HG02571 (cell line): ENCODE measurements at regions not wholly inside any gene's neighbourhood (a gene's known extent, or its start where the extent isn't known, plus 50 kb on each side); places are given as distances from the start of the nearest gene placed in this dataset.
A peak's percentile ranks its signal among the peaks of the same experiment; 100 is the strongest.
"Not testable (repeated sequence)": the region's sequence is repeated elsewhere in the genome, so short reads cannot be mapped to it uniquely, and the experiment has no call there.

Experiments used
- ATAC-seq: cut with Tn5 transposase; IDR thresholded peaks from one replicate; pipeline ENCODE4 v1.9.1; 2021; ENCODE audit warnings: mild to moderate bottlenecking, moderate library complexity; ENCODE audit not compliant: unreplicated experiment

DNA sequence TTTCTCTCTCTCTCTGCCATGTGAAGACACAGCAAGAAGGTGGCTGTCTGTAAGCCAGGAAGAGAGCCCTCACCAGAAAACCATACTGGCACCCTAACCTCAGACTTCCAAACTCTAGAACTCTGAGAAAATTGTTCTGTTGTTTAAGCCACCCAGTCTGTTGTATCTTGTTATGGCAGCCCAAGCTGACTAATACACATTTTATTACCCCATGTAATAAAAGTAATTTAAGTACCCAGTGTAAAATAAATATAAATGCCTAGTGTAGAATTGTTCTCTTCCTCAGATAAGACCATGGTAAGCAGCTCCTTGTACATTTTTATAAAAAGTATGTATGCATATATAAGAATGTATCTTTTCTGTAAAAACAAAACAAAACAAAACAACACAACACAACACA, 119.7 kb downstream of the DTL start:
- no peak for ATAC-seq

GRCh38 chr1:212157252-212157651, 121.7 kb downstream of the DTL start:
- no peak for ATAC-seq

GRCh38 chr1:212158912-212159796, 123.6 kb downstream of the DTL start:
- peak; percentile 66 for ATAC-seq

DNA sequence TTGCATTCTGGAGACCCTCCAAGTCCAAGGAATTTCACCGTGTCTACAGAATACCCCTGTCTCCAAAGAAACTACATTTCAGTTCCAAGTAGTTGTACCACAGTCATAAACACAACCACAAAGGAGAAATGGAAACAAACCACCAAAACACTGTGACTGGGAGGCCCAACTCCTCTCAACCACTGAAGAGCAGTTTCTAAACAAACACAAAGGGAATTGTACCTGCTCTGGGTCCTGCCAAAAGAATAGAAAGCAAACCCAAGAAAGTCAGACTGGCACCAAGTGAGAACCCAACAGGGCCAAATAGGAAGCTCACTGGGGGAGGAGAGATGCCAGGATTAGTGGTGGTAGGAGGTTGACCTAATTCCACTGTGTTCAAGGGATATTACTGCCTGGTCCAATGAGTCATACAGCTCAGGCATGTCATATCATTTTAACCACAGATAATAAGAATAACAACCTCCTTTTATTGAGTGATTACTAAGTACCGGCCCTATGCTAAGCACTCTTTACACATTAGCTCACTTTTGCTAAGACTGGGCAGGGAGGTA, 123.9 kb upstream of the PPP2R5A start:
- no peak for ATAC-seq

GRCh38 chr1:212162635-212163034, 122.6 kb upstream of the PPP2R5A start:
- peak; percentile 43 for ATAC-seq

GRCh38 chr1:212164095-212164872, 120.9 kb upstream of the PPP2R5A start:
- ATAC-seq: no peak

DNA sequence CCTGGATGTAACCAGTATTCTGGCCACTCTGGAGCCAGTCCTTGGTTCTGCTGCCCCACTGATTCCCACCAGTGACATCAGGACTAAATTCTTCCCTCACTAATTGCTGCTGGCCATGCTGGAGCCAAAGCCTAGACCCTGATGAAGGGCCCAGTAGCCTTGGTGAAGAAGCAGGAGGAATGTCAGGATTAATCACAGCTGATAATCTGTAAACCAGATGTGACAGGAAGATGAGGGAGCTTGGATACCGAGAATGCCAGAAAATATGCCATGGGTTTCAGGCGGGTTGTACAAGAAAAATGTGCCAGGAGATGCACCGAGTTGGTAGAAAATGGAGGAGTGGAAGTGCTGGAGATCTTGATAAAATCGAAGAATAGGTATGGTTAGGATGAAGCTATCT, 119.0 kb upstream of the PPP2R5A start:
- ATAC-seq: no peak

DNA sequence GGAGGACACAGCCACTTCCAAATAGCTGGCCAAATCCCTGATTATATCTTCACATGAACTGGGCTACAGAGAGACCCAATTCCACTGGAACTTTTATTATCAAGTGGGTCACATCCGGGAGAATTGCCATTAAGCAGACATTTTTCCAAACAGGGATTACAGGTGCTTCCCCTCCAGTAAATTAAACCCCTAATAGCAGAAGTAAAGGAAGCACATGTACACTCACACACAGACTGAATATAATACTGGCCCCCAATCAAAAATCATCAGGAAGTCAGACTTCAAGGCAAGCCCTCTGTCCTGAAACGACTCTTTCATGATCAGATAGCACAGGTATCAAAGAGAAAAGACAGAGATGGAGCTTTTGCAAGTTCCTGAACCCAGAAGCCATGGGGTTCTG, 118.6 kb upstream of the PPP2R5A start:
- no peak for ATAC-seq

GRCh38 chr1:212167098-212167497, 118.1 kb upstream of the PPP2R5A start:
- no peak for ATAC-seq

DNA sequence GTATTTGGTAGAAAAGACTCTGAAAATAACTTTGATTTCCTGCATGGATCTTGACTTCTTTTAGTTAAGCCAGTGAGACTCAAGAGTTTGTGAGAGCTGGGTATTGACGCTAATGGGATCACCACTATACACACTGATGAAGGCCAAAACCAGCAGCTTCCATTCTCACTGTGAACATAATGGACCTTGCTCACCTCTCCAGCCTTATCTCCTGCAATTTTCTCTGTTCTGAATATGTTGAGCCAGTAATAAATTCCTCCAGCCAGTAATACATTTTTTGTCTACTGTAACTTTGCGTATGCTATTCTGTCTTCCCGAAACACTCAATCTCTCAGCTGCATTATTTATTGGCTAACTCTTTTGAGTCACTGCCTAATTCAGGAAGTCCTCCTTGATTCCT, 111.6 kb upstream of the PPP2R5A start:
- ATAC-seq: no peak

GRCh38 chr1:212174295-212174694, 110.9 kb upstream of the PPP2R5A start:
- not testable (repeated sequence) for ATAC-seq

DNA sequence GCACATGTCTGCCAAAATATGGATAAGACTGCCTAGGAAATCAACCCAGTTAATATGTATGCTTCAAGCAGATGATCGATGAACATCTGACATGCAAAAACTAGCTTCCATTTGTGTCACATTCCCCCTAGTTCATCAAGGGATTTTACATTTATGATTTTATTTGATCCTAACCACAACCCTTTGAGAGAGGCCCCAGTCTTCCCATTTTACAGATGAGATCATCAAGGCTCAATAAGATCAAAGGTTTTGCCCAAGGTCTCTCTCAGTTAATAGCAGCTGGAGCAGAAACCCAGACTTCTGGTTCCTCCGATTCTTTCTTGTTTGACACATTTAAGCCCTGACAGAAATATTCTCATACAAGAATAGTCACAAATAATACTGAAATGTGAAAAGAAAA, 107.7 kb upstream of the PPP2R5A start:
- ATAC-seq: no peak

DNA sequence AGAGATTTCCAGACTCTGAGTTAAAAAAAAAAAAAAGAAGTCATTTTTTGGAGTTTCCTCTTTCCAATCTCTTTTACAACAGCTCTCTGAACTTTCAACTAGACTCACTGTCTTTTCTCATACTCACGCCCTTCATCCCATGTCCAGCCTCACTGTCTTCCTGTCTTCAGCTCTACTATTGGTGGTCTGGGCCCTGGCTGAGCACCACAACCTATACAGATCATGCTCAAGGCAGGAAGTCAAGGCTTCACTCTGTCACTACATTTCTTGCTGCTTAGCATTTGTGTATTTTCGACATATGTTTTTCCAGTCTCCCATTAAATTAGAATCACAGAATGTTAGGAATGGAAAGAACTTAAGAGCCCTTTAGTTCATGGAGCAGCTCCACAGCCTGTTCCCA, 106.4 kb upstream of the PPP2R5A start:
- ATAC-seq: no peak

GRCh38 chr1:212179394-212180076, 105.7 kb upstream of the PPP2R5A start:
- no peak for ATAC-seq

DNA sequence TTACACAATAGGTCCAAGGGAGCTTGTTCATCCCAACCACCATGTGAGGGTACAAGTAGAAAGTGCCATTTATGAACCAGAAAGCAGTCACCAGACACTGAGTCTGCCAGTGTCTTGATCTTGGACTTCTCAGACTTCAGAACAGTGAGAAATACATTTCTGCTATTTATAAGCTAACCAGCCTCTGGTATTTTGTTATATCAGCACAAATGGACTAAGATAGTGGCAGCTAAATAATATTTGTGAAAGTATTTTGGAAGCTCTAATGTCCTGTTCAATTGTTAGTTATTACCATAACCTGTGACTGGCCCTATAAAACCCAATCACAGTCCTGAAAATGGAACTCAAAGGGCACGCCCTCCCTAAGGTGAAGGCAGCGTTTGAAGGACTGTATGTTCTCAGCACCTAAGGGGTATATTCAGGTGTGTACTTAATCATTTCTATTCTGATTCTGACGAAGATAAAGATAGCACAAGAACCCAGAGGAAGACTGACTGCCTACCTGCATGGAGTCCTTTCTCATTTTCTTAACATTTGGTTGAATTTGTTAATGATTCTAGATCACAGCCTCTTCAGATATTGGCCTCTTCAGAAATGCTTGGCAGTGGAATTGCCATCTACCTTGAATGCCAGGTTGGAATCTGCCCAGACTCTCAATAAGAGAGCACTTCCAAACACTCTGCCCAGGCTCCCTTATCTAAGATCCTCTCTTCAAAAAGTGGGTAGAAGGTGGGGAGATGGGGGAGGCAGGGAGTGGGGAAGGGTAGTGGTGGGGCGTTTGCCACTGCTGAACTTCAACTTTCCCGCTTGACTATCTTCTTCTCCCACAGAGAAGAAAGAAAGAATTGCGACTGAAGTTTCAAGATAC, 104.0 kb upstream of the PPP2R5A start:
- ATAC-seq: no peak

DNA sequence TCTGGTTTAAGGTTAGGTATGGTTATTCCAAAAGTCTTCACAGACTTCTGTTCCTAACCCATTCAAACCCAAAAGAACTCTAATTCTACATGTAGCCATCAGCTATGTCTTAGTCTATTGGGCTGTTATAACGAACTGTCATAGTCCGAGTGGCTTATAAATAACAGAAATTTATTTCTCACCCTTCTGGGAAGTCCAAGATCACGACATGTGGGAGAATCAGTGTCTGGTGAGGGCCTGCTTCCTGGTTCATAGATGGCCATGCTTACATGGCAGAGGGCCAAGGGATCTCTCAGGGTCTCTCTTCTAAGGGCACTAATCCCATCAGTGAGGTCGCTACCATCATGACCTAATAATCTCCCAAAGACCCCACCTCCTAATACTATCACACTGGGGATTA, 103.0 kb upstream of the PPP2R5A start:
- no peak for ATAC-seq

DNA sequence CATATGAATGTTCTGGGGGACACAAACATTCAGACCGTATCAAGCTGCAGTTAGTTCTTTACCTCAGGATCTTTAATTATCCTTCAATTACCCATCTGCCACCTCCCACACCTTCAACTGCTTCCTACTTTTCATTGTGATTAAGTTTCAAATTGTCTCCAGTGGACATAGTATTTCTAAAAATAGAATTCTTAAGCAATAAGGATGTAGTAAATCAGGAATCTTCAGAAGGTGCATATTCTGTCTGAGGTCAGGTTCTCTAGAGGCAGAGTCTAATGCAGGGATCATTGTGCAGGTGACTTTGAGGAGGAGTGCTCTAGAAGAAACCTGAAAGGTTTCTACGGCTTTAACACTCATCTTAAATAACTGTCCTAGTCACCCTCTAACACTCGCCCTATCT, 102.6 kb upstream of the PPP2R5A start:
- ATAC-seq: no peak

DNA sequence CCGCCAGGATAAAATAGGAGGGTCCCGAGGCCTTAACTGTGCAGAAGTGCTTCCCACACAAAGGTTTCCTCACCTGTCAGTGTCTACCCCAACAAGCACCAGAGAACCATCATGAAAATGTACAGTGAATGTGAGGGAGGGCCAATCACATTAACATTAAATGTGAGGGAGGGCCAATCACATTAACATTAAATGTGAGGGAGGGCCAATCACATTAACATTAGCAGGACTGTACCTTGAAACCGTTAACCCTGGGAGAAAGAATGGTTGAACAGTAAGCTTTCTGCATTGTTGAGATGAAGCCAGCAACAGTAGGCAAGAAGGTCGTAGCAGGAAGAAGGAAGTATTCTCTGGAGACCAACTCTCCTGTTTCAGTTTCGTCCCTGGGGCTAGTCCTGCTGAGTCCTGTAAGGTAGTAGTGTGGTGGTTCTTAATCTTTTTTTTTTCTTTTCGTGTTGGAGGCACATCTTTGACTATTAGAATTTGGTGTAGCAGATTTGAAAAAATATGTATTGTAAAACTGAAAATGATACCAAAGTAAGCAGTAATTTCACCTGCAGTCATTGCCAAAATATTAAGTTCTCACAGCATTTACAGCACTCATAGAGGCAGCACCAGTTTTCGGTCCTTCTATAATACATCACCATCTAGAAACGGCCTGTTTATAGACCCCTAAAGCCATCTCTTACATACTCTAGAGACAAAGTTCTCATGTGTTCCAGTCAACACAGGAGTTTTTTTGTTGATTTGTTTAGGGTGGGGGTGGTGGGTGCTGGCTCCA, 98.6 kb upstream of the PPP2R5A start:
- peak; percentile 99 for ATAC-seq

- no peak for ATAC-seq
These were observed 96.4 kb upstream of the PPP2R5A start for GRCh38 chr1:212188599-212189351.
